ENCODE measurements at regions not wholly inside any gene's neighbourhood (a gene's known extent, or its start where the extent isn't known, plus 50 kb on each side); places are given as distances from the start of the nearest gene placed in this dataset.

DNA sequence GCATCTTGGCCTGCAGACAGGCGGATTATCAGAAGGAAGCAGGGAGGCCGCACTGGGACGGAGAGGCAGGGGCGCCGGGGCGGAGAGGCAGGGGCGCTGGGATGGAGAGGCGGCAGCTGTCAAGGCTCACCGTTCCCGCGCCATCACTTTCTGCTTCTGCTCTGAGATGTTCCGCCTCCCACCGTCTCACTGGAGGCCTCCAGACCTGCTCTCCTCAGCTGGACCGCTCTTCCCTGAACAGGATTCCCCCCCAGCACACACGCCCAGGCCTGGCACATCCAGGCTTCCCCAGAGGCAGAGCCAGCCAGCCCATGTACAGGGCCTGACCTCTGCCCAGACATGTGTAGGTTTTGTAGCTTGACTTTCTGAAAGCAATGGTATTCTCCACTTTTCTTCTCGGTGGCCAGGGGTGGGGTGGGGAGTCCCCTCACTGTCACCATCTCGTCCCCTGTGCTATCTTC lies 84.1 kb downstream of the RIPK4 start:
- TF ChIP-seq, protein P1, sequence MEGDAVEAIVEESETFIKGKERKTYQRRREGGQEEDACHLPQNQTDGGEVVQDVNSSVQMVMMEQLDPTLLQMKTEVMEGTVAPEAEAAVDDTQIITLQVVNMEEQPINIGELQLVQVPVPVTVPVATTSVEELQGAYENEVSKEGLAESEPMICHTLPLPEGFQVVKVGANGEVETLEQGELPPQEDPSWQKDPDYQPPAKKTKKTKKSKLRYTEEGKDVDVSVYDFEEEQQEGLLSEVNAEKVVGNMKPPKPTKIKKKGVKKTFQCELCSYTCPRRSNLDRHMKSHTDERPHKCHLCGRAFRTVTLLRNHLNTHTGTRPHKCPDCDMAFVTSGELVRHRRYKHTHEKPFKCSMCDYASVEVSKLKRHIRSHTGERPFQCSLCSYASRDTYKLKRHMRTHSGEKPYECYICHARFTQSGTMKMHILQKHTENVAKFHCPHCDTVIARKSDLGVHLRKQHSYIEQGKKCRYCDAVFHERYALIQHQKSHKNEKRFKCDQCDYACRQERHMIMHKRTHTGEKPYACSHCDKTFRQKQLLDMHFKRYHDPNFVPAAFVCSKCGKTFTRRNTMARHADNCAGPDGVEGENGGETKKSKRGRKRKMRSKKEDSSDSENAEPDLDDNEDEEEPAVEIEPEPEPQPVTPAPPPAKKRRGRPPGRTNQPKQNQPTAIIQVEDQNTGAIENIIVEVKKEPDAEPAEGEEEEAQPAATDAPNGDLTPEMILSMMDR (conservative IDR thresholded peaks at IDR 0.05; ENCODE audit: low read depth, low read length): no peak
- DNase-seq (ENCODE audit: low read depth): no peak
- no peak overlapping the region for H3K4me3 ChIP-seq (ENCODE audit: low read depth, low read length)

DNA sequence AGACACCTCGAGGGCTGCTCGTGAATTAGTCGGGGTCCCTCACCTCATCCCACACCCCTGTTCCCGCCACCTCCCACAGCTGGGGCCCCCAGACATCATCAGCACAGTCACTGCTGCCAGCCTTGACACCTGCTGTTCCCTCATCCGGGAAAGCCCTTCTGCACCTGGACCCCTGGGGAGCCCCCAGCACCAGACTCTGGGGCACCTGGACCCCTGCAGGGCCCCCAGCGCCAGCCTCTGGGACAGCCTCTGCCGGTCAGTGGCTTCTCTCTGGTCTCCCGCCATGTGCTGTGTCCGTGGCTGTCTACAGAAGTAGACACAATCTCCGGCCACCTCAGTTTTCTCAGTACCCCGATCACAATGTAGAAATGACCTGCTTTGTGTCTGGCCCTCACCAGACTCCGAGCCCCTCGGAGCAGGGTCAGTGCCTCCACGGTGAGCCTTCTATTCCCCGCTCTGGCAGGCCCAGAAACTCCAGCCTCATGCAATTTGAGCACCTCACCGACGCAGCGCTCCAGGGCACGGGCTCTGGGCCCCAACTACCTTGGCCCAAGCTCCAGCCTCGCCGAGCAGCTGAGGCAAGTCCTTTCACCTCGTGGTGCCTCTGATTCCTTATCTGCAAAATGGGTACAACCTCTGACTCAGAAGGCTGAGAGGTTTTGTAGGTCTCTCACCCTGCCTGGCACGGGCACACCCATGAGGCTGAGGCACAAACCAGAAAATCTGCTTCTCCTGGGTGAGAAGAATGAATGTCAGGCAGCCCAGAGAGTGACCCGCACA lies 84.7 kb downstream of the RIPK4 start:
- TF ChIP-seq, protein P1 (conservative IDR thresholded peaks at IDR 0.05; ENCODE audit: low read depth, low read length): no peak
- DNase-seq (ENCODE audit: low read depth): no peak
- no peak overlapping the region for H3K4me3 ChIP-seq (ENCODE audit: low read depth, low read length)

DNA sequence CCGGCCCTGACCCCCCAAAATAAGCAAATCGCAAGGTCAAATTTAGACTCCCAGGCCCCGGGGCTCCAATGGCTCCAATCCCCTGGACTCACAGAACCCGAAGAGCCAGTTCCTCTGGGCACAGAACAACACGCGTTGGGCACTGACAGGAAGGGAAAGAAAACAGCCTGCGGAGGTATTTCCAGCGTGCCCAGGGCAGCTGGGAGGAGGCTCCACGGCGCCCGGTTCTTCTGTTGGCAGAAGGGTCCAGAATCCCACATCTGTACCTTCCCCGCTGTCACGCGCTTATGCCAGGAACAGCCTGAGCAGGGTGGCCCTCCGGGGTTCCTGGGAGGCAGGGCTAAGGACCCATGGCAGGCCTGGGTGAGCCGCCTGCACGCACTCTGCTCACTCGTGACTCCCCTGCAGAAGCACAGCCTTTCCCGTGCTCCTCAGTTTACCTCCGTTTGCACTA lies 85.5 kb downstream of the RIPK4 start:
- no peak for DNase-seq (ENCODE audit: low read depth)
- H3K4me3 ChIP-seq (ENCODE audit: low read depth, low read length): no peak overlapping the region
- TF ChIP-seq, protein P1 (conservative IDR thresholded peaks at IDR 0.05; ENCODE audit: low read depth, low read length): no peak

DNA sequence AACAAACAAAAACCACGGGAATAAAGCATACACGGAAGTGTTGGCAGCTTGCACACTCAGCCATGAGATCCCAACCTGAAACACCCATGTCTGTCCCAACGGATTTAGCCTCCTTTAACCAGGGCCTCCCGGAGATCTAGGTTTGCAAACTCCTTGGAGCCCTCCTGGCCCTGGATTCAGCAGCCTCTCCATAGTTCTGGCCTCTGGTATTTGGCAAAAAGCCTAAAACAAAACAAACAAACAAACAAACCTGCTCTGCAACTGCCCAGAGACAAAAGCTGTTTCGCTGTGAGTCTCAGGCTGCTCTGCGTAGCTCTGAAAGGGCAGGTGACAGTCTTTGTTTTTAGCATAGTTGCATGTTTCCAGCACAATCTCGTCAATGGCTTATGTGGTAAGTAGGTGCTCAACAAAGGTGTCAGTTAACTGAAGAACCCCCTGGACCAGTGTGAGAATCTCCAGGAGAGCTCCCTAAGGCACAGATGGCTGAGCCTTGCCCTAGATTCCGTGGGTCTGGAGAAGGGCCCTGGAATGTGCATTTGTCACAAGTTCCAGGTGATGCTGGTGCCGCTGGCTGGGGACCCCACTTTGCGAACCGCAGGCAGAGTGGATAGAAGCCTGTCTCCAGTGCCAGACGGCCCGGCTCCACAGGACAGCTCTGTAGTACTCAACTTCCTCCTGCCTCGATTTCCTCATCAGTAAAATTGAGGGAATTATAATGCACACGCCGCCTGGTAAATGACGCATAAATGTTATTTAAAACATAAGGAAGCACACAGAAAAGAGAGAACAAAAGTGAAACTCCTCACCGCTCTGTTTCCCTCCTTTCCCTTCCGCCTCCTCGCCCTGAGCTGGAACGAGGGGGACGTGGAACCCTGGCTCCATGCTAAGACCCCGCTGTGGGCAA lies 86.2 kb downstream of the RIPK4 start:
- TF ChIP-seq, protein P1 (conservative IDR thresholded peaks at IDR 0.05; ENCODE audit: low read depth, low read length): no peak
- DNase-seq (ENCODE audit: low read depth): no peak

DNA sequence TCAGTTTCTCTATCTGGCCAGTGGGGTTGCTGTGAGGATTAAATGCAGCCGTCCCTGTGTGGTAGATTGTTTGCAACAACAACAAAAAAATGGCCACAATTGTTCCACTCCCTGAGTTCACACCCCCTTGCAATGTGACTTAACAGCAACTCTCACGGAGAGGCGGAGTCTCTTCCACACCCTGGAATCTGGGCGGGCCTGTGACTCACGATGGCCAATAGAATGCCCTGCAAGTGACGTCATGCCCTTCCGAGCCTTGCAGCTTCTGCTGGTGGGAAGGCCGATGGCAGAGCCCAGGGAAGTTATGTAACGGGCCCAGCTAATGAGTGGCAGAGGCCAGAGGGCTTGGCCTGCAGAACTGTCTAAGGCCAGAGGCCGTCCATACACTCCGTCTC lies 87.9 kb downstream of the RIPK4 start:
- H3K4me3 ChIP-seq (ENCODE audit: low read depth, low read length): peak overlapping the region; percentile 47
- peak; percentile 93 for DNase-seq (ENCODE audit: low read depth)
- TF ChIP-seq, protein P1 (conservative IDR thresholded peaks at IDR 0.05; ENCODE audit: low read depth, low read length): no peak

More for the DNA sequence above, 86.2 kb downstream of the RIPK4 start:
- no peak overlapping the region for H3K4me3 ChIP-seq (ENCODE audit: low read depth, low read length)

DNA sequence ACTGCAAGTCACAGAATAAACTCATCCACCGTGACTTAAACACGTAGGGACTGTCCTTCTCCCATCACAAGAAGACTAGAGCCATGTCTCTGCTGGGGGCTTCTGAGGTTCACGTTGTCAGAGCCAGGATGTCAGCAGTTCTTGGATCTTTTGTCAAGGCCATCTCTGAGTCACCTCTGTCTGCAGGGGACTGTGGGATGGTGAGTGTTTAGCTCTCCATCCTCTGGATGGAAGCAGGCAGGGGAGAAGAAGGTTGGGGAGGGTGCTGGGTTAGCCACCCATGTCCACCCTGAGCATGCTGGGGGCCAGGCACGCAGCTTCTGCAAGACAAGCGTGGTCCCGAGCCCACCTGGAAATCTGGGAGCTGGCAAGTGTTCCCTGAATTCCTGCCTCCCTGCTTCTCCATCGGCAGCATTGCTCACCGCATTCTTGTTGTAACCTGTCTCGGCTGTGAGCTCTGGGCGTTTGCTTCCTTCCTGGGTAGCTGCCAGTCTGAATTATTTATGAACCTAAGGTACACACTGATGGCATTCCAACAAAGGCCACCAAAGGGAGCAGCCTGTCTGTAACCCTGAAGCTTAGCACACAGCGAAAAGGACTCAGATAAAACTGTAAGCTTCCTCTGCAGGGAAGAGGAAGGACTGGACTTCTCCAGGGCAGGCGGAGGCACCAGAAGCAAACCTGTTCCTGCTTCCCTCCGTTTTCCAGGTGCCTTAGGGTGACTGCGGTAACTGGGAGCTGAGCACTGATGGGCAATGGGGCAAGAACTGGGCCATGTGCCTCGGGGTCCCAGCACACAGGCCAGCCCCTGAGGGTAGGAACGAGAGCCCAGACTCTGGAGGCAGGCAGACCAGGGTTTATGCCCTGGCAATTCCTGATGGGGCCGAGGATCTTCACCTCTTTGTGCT lies 88.6 kb downstream of the RIPK4 start:
- TF ChIP-seq, protein P1 (conservative IDR thresholded peaks at IDR 0.05; ENCODE audit: low read depth, low read length): peak; percentile 6
- DNase-seq (ENCODE audit: low read depth): peak; percentile 72
- H3K4me3 ChIP-seq (ENCODE audit: low read depth, low read length): peak overlapping the region; percentile 47
